SK-N-SH (cell line): ENCODE measurements at regions not wholly inside any gene's neighbourhood (a gene's known extent, or its start where the extent isn't known, plus 50 kb on each side); places are given as distances from the start of the nearest gene placed in this dataset.

Experiments used
- CTCF ChIP-seq: fragments of 200-600 bp; sonication (generic); IDR thresholded peaks from 2 replicates; pipeline ENCODE4 v1.6.1; 2017; ENCODE audit warnings: antibody characterized with exemption, mild to moderate bottlenecking, moderate library complexity
- EP300 ChIP-seq, 2 experiments: IDR thresholded peaks; 2 replicates each; pipeline versions ENCODE4 v1.4.0 to v1.6.1; 2012; ENCODE audit warnings: borderline replicate concordance in 1 of 2, low read depth in 1 of 2, low read length in 1 of 2
- FOSL2 ChIP-seq: IDR thresholded peaks from 2 replicates; pipeline ENCODE4 v1.4.0; 2012; ENCODE audit warnings: low read depth, mild to moderate bottlenecking, moderate library complexity, borderline replicate concordance
- GABPA ChIP-seq: IDR thresholded peaks from 2 replicates; pipeline ENCODE4 v1.4.0; 2012; ENCODE audit warnings: low read depth, mild to moderate bottlenecking
- IRF3 ChIP-seq: fragments of 150-350 bp; IDR thresholded peaks from 2 replicates; pipeline ENCODE4 v1.6.1; 2016; ENCODE audit warnings: mild to moderate bottlenecking, low read depth, low read length
- JUND ChIP-seq: IDR thresholded peaks from 2 replicates; pipeline ENCODE4 v1.4.0; 2012
- NRF1 ChIP-seq: IDR thresholded peaks from 2 replicates; pipeline ENCODE4 v1.6.1; 2012; ENCODE audit warnings: low read depth, mild to moderate bottlenecking, low read length
- POLR2AphosphoS5 ChIP-seq: IDR thresholded peaks from 2 replicates; pipeline ENCODE4 v1.6.1; 2012; ENCODE audit warnings: low read depth, low read length
- REST ChIP-seq: IDR thresholded peaks from 2 replicates; pipeline ENCODE4 v1.6.1; 2012; ENCODE audit warnings: mild to moderate bottlenecking, low read depth, low read length, moderate library complexity
- RXRA ChIP-seq: IDR thresholded peaks from 2 replicates; pipeline ENCODE4 v1.4.0; 2012; ENCODE audit warnings: low read depth, mild to moderate bottlenecking, borderline replicate concordance
- SMC3 ChIP-seq: IDR thresholded peaks from 2 replicates; pipeline ENCODE4 v1.6.1; 2012; ENCODE audit warnings: low read depth, low read length, improper control_type of control experiment
- USF2 ChIP-seq: fragments of 150-350 bp; IDR thresholded peaks from 2 replicates; pipeline ENCODE4 v1.6.1; 2017; ENCODE audit warnings: antibody characterized with exemption, low read length, low read depth, borderline replicate concordance
- YY1 ChIP-seq: IDR thresholded peaks from 2 replicates; pipeline ENCODE4 v1.4.0; 2012; ENCODE audit warnings: low read depth, mild to moderate bottlenecking

GRCh38 chr10:21052709-21053104 is 155.6 kb upstream of the NEBL start:
- TF ChIP-seq IRF3 (no peak), CTCF (no peak), RXRA (no peak), FOSL2 (no peak), USF2 (no peak), POLR2AphosphoS5 (no peak), REST (no peak), SMC3 (no peak), NRF1 (no peak), JUND (no peak), GABPA (no peak), YY1 (no peak), EP300 (IDR thresholded peaks at IDR 0.05; ENCODE audit: borderline replicate concordance in 1 of 2, low read depth in 1 of 2, low read length in 1 of 2) (no peak)
